ENCODE measurements at regions not wholly inside any gene's neighbourhood (a gene's known extent, or its start where the extent isn't known, plus 50 kb on each side); places are given as distances from the start of the nearest gene placed in this dataset.

DNA sequence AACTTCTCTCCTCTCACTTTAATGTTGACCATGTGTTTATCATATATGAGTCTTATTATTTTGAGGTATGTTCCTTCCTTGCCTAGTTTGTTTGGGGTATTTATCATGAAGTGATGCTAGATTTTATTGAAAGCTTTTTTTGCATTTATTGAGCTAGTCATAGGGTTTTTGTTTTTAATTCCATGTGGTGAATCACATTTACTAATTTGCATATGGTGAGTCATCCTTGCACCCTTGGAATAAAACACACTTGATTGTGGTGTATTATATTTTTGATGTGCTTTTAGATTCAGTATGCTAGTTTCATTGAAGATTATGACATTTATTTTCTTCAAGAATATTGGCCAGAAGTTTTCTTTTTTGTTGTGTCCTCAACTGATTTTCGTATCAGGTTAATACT lies 464.6 kb downstream of the PCDH18 start:
- TF ChIP-seq GABPA (IDR thresholded peaks at IDR 0.05; ENCODE audit: low read depth), result no peak
- no peak for TF ChIP-seq POLR2AphosphoS5 (IDR thresholded peaks at IDR 0.05; ENCODE audit: low read depth)
- TF ChIP-seq, protein P1, sequence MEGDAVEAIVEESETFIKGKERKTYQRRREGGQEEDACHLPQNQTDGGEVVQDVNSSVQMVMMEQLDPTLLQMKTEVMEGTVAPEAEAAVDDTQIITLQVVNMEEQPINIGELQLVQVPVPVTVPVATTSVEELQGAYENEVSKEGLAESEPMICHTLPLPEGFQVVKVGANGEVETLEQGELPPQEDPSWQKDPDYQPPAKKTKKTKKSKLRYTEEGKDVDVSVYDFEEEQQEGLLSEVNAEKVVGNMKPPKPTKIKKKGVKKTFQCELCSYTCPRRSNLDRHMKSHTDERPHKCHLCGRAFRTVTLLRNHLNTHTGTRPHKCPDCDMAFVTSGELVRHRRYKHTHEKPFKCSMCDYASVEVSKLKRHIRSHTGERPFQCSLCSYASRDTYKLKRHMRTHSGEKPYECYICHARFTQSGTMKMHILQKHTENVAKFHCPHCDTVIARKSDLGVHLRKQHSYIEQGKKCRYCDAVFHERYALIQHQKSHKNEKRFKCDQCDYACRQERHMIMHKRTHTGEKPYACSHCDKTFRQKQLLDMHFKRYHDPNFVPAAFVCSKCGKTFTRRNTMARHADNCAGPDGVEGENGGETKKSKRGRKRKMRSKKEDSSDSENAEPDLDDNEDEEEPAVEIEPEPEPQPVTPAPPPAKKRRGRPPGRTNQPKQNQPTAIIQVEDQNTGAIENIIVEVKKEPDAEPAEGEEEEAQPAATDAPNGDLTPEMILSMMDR (IDR thresholded peaks at IDR 0.05; ENCODE audit: insufficient read depth, low read length), result no peak
- TF ChIP-seq SPI1 (IDR thresholded peaks at IDR 0.05; ENCODE audit: borderline replicate concordance, low read depth), result no peak
- TF ChIP-seq, protein P2, sequence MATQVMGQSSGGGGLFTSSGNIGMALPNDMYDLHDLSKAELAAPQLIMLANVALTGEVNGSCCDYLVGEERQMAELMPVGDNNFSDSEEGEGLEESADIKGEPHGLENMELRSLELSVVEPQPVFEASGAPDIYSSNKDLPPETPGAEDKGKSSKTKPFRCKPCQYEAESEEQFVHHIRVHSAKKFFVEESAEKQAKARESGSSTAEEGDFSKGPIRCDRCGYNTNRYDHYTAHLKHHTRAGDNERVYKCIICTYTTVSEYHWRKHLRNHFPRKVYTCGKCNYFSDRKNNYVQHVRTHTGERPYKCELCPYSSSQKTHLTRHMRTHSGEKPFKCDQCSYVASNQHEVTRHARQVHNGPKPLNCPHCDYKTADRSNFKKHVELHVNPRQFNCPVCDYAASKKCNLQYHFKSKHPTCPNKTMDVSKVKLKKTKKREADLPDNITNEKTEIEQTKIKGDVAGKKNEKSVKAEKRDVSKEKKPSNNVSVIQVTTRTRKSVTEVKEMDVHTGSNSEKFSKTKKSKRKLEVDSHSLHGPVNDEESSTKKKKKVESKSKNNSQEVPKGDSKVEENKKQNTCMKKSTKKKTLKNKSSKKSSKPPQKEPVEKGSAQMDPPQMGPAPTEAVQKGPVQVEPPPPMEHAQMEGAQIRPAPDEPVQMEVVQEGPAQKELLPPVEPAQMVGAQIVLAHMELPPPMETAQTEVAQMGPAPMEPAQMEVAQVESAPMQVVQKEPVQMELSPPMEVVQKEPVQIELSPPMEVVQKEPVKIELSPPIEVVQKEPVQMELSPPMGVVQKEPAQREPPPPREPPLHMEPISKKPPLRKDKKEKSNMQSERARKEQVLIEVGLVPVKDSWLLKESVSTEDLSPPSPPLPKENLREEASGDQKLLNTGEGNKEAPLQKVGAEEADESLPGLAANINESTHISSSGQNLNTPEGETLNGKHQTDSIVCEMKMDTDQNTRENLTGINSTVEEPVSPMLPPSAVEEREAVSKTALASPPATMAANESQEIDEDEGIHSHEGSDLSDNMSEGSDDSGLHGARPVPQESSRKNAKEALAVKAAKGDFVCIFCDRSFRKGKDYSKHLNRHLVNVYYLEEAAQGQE (IDR thresholded peaks at IDR 0.05; ENCODE audit: insufficient replicate concordance, low read depth), result no peak
- Histone ChIP-seq H3K4me3 (replicated peaks; ENCODE audit: insufficient read depth, low read length) (no peak overlapping the region), H3K27me3 (ENCODE audit: insufficient read depth, poor library complexity, severe bottlenecking) (no peaks in the 10 kb centered on the region), H3K27ac (replicated peaks) (no peak overlapping the region)
- DNase-seq (ENCODE audit: low read depth in 1 of 2, low spot score in 1 of 2), result no peak

DNA sequence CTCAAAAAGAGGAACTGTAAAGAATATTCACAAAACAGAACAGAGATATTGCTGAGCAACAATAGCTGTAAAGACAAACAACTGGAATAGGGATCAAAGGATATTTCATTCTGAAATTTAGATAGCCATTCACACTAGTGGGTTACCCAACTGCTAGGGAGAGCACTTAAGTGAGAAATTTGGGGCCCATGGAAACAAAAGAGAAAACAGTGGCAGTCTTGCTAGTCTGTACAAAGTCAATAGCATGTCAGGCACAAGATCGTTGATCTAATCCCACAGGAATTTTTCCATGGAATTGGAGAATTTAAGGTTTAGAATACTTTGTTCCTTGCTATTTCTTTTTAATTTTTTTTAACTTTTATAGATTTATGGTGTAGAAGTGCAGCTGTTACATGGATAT lies 467.0 kb downstream of the PCDH18 start:
- no peak overlapping the region for H3K4me3 ChIP-seq (replicated peaks; ENCODE audit: insufficient read depth, low read length)
- no peak overlapping the region for H3K27ac ChIP-seq (replicated peaks)
- TF ChIP-seq, protein P2 (IDR thresholded peaks at IDR 0.05; ENCODE audit: insufficient replicate concordance, low read depth), result no peak
- no peak; the same call in 1 of the 2 replicates for TF ChIP-seq SPI1 (IDR thresholded peaks at IDR 0.05; ENCODE audit: borderline replicate concordance, low read depth)
- TF ChIP-seq, protein P1 (IDR thresholded peaks at IDR 0.05; ENCODE audit: insufficient read depth, low read length), result no peak
- TF ChIP-seq POLR2AphosphoS5 (IDR thresholded peaks at IDR 0.05; ENCODE audit: low read depth), result no peak
- no peak for TF ChIP-seq GABPA (IDR thresholded peaks at IDR 0.05; ENCODE audit: low read depth)
- DNase-seq (ENCODE audit: low read depth in 1 of 2, low spot score in 1 of 2), result no peak
- H3K27me3 ChIP-seq (ENCODE audit: insufficient read depth, poor library complexity, severe bottlenecking), result no peaks in the 10 kb centered on the region

DNA sequence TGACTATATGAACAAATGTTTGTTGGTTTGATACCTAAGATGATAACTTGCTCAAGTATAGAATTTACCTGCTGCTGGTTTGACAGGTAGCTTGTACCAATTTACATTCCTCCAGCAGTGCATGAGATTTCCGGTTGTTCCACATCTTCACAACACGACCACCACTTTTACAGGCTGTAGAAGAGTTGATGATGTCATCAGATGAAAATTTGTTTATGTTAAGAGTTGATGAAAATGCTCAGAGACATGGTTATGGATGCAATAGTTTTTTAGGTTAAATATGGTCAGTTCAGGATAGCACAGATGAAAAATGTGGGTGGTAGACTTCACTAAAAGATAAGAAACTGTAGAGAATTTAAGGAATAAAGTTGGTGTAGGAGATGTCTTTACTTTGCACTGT lies 468.3 kb downstream of the PCDH18 start:
- TF ChIP-seq GABPA (IDR thresholded peaks at IDR 0.05; ENCODE audit: low read depth) (no peak), SPI1 (IDR thresholded peaks at IDR 0.05; ENCODE audit: borderline replicate concordance, low read depth) (no peak), POLR2AphosphoS5 (IDR thresholded peaks at IDR 0.05; ENCODE audit: low read depth) (no peak)
- TF ChIP-seq, protein P1 (IDR thresholded peaks at IDR 0.05; ENCODE audit: insufficient read depth, low read length), result no peak
- TF ChIP-seq, protein P2 (IDR thresholded peaks at IDR 0.05; ENCODE audit: insufficient replicate concordance, low read depth), result no peak
- Histone ChIP-seq H3K27me3 (ENCODE audit: insufficient read depth, poor library complexity, severe bottlenecking) (no peaks in the 10 kb centered on the region), H3K27ac (replicated peaks) (no peak overlapping the region), H3K4me3 (replicated peaks; ENCODE audit: insufficient read depth, low read length) (no peak overlapping the region)
- DNase-seq (ENCODE audit: low read depth in 1 of 2, low spot score in 1 of 2), result no peak

Data from HL-60 (cell line).